Umbilical cord (tissue), 1 donor: ENCODE measurements at regions not wholly inside any gene's neighbourhood (a gene's known extent, or its start where the extent isn't known, plus 50 kb on each side); places are given as distances from the start of the nearest gene placed in this dataset.
"Not testable (repeated sequence)": the region's sequence is repeated elsewhere in the genome, so short reads cannot be mapped to it uniquely, and the experiment has no call there.

Experiments
- DNase-seq: peaks from one replicate; pipeline ENCODE4 v3.0.0-alpha.2; 2015; ENCODE audit warnings: low spot score

DNA sequence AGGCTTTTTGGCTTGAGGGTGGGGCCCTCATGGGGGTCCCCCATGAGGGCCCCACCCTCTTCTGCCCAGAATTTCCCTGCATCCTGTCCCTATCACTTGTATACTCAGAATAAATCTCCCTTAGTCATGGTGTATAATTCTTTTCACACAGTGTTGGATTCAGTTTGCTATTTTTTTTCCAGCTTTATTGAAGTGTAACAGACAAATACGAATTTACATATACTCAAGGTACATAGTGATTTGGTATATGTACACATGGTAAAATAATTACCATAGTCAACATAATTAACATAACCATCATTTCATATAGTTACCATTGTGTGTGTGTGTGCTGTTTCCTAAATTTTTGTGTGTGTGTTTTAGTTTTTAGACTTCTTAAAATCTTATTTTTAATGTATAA is 289.4 kb downstream of the CNTNAP3B start:
- DNase-seq: not testable (repeated sequence)

DNA sequence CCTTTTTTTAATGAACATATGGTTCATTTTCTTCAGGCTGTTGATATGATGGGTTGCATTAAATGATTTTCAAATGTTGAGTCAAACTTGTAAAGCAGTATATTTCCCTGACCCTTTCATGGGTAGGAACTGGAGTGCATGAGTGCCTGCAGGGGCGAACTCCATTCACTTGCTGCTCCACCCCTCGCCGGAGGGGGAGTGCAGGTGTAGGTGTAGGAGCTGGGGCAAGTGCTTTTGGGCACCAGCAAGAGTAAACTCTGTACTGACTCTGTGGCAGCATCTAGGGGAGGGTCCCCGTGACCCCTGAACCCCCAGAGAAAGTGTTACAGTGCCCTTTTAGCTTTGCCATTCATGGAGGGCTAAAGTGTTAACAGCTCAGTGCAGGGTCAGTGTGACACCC is 290.3 kb downstream of the CNTNAP3B start:
- DNase-seq: not testable (repeated sequence)

DNA sequence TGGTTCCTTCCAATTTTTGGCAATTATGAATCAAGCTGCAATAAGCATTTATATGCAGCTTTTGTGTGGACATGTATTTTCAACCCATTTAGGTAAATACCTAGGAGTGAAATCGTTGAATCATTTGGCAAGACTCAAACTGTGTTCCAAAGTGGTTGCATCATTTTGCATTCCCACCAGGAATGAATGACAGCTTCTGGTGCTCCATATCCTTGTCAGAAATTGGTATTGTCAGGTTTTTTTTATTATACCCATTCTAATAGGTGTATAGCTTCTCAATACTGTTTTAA is 290.7 kb downstream of the CNTNAP3B start:
- DNase-seq: not testable (repeated sequence)

DNA sequence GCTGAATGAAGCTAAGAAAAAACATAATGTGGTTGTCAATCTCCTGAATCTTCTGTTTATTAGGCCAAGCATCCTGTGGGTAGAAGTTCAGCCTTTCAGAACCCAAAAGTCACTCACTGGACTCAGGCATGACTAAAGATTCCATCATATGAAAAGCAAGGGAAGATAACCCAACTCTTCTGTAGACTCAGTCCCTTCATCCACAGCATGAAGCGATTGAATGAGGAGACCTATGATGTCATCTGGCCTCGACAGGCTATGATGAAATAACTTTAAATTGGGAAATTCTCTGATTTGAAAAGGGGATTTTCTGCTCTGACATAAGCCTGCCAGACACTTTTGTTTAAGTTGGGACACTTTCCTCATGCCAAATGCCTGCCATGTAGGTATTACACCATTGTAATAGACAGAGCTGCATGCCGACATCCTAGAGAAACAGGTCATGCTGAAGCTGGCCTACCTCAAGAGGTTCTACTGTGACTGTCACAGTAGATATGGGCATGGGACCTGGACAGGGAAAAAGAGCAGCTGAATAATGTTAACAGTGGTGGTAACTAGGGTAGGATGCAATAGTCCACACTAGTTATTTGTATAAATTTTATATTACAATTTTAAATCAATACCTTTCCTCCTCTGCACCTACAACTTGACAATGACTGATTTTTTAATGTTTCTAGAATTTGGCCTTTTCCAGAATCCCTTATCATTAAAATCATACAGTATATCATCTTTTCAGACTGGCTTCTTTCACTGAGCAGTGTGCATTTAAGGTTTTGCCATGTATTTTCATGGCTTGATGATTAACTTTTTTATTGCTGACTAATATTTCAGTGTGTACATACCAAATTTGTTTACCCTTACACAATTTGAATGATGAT is 291.3 kb downstream of the CNTNAP3B start:
- DNase-seq: not testable (repeated sequence)

DNA sequence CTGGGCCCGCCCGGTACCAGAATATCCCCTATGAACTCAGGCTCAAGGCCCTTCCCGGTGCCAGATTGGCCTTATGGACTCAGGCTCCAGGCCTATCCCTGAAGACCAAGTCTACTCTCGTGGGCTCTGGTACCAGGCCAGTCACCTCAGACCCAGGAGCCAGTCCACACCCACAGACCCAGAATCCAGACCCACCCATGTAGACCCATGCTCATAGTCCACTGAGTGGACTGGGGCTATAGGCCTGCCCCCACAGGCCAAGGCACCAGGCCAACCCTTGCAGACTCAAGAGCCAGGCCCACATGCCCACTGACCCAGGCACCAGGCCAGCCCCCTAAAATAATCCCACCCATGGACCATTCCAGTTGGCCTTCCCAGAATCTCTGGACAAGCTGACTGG is 296.1 kb downstream of the CNTNAP3B start:
- not testable (repeated sequence) for DNase-seq

DNA sequence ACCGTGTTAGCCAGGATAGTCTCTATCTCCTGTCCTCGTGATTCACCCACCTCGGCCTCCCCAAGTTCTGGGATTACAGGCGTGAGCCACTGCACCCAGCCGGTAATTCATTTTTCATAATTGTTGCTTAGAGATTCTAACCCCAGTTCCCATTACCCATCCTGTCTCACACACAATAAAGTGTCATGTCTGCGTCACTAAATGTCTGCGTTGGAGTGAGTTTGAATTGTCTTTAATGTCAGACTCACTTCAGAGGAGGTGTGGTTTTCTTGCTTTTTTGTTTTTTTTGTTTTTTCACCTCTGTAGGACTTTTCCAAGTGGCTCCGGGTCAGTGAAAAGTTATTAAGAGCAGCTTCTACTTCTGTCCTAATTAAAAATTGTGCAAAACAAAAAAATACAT is 304.5 kb downstream of the CNTNAP3B start:
- DNase-seq: not testable (repeated sequence)

DNA sequence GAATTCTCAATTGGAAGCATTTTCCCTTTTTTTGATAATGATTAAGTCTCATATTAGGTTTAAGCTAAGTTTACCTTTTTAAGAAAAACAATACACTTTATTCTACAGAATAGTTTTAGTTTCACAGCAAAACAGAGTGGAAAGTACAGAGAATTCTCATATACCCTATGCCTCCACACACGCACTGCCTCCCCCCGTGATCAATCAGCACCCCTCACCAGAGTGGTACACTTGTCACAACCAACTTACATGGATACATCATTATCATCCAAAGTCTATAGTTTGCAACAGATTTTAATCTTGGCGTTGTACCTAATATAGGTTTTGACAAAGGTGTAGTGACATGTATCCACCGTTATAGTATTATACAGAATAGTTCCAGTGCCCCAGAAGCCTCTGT is 326.5 kb downstream of the CNTNAP3B start:
- DNase-seq: not testable (repeated sequence)

DNA sequence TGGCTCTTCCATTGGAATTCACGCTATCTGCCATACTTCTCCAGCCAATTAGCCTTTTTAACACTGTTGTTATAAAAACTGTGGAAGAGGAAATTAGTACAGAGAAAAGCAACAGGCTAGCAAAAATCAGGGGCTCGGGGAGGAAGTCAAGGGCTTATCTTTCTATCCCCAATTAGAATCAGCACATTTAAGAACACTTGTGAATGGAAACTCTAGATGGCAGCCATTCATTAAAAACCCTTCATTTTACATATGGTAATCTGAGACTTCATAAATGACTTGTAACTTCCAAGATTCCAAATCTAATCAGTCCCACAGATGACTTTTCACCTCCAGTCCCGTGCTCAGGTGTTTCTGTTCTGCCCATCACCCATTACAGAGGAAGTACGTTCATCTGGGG is 330.5 kb downstream of the CNTNAP3B start:
- DNase-seq: not testable (repeated sequence)

DNA sequence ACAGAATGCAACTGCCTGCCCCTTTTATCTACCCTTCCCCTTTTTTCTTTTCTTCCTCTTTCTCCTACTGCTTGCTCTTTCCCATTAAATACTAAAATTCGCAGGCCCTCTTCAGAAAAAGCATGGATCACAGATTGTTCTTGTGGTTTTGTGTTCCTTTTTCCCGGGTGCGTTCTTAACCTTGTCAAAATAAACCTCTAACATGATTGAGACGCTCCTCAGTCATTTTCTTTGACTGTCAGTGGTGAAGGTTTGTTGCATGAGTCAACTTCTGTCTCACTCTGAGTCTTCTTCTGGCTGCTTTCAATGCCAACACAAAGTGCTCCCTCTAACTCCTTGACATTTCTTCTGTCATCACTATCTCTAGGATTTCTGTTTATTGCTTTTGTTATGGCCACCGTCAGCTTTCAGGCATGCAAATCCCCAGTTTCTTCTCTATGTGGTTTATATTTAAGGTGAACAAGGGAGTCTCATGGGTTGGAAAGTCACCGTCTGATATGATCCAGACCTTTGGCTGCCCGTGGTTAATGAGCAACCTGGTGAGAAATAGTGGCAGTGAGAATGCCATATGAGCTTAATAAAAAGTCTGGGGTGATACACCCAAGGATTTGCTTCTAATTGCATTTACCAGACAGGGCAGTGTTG is 338.4 kb downstream of the CNTNAP3B start:
- DNase-seq: not testable (repeated sequence)

DNA sequence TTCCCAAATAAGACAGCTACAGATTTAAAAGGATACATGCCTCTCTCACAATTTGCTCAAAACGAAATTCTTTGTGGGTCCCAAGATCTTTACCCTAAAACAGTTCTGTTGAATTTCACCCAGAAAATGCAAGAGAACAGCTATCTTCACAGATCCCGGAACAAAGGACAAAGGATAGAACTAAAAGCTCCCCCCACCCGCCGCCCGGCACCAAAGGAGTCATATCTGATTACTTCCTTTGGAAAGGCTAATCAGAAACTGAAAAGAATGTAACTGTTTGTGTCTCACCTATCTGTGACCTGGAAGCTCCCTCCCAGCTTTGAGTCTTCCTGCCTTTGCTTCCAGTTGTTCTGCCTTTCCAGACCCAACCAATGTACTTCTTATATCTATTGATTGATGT is 339.2 kb downstream of the CNTNAP3B start:
- not testable (repeated sequence) for DNase-seq

DNA sequence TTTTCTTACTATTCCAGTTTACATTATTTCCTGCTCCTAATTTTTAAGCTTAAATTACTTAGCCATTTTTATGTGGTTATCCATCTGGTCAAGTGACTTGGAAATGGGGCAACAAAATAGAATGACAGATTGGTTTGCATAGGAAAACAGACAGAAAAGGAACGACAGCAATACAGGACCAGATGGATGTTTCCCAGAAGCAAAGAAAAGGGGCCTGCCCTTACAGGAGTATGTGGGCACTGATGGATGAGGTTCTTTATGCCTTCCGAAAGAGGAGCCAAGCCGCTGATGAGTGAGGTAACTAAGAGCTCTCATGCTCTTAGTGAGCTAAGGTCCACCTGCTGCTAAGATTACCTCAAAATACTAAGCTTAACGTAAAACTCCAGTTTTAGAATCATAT is 339.8 kb downstream of the CNTNAP3B start:
- not testable (repeated sequence) for DNase-seq

DNA sequence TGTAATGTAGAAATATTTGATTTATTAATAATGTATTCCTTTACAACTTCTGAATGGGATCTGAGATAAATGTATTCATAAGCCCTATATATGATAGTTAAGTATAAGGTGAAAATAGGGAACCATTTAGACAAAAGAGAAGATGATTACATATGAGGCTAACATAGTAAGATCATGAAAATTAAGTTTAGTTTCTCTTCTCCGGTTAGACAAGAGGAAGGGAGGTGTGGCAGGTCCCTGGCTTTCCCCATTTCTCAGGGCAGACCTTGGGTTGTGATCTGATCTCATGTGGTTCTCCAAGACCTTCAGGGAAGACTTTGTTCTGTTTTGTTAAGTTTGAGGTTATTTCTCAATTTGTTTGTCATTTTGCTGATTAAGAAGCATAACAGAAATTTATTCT is 341.3 kb downstream of the CNTNAP3B start:
- DNase-seq: not testable (repeated sequence)

DNA sequence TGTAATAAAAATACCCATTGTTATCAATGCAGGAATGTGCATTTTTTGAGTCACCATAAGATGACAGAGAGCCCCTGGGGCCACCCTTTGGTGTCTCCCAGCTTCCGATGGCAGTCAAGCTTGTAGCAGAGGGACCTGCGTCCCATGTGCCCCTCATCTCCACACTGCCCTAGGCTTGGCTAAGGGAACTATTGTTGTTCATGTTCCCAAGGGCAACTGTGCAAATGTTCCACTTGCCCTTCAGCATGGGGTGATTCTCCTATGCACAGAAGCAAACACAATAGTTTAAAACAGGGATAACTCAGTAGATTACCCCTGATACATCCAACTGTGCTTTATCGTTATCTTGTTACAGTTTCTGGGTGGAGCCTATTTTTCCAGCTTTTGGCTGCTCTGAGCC is 342.0 kb downstream of the CNTNAP3B start:
- not testable (repeated sequence) for DNase-seq

DNA sequence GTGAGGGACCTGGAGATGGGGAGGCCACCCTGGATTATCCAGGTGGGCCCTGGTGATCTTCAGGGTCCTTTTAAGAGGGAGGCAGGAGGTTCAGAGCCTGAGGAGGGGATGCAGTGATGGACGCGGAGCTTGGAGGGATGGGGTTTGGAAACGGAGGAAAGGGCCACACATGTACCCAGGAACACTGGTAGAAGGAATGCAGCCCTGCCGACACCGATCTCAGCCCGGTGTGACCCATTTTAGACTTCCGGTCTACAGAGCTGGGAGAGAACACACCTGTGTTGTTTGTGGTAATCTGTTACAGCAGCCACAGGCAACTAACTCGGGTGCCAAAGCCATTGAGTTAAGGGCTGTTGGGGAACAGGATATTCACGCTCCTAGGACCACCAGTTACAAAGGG is 345.2 kb downstream of the CNTNAP3B start:
- not testable (repeated sequence) for DNase-seq

DNA sequence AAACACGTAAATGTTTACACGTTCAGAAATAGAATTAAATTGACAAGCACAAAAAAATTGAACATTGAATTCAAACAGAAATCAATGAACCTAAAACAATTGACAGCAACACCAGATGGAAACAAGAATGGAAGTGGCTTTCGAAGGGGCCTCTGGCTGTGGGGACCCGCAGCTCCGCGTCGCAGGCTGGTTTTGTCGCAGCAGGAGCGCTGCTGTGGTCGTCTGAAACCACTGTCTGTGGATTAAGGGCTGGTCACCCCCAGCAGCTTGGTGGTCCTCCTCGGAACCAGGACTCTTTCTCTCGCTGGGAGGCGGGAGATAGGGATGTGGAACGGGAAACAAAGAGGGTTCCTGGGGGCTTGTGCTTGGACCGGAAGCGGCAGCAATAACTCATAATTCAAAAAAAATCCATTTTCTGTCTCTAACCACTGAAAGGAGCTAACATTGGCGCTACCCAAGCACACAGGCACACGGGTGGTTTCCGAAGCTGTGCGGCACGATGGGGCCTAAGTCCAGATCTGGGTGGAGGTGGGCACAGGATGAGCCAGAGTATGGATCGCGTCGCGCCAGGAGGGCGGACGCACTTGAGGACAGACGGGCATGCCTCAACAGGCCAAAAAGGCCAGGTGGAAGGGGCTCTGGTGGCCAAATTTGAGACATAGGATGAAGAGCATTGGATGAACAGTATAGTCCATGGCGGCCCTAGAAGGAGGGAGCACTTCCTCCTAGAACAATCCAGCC is 346.0 kb downstream of the CNTNAP3B start:
- not testable (repeated sequence) for DNase-seq

DNA sequence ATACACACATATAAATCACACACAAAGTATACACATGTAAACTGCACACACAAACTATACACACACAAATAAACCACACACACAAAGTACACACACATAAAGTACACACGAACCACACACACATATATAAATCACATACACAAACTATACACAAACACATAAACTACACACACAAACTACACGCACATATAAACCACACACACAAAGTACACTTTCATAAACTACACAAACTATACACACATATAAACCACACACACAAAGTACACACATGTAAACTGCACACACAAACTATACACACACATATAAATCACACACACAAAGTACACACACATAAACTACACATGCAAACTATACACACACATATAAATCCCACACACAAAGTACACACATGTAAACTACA is 347.3 kb downstream of the CNTNAP3B start:
- not testable (repeated sequence) for DNase-seq

DNA sequence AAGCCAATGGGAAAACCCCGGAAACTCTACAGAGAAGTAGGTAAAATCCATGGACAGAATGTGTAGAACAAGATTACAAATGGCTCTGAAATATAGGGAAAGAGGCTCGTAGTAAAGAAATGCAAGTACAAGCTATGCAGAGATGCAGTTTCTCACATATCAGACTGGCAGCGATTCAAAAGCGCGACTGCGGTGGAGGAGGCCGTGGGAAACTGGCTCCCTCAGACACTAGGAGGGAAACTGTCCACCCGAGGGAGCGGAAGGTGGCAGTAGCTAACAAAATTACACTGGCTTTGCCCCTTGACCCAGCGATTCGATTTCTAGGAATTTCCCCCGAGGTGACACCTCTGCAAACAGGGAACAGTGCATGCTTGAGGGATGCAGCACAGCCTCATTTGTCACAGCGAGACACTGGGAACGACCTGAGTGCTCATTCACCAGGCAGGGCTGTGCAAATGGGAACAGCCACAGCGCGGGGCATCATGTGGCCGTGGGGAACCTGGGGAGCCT is 349.3 kb downstream of the CNTNAP3B start:
- DNase-seq: not testable (repeated sequence)

DNA sequence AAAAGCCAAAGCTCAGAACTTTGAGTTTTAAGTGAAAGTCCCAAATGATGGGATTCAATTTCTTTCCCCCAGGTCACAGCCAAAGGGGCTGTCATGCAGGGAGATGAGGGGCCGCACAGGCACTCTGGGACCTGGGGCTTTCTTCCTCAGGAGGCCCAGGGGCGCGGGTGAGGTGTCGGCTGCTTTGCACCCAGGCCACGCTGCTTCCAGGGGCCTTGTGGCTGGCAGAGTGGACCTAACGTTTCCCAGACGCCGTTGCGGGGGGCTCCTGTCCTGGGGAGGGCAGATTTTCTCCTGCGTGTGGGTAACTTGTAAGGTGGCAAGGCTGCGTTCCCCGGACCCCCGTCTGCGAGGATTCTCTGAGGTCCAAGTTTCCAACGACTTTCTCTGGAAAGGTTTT is 350.0 kb downstream of the CNTNAP3B start:
- not testable (repeated sequence) for DNase-seq

DNA sequence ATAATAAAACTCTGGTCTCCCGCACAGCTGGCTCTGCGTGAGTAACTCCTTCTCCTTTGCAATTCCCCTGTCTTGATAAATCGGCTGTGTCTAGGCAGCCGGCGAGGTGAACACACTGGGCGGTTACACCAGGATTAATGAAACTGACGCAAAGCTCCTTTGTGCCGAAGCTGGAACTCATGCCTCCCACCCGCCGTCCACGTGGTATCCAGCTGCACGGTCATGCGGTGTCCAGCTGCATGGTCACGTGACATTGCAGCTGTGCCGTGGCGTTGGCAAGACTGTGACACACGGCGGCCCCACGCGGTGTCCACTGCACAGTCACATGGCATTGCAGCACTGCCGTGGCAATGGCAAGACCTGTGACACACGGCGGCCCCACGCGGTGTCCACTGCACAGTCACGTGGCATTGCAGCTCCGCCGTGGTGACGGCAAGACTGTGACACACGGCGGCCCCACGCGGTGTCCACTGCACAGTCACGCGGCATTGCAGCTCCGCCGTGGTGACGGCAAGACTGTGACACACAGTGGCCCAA is 350.6 kb downstream of the CNTNAP3B start:
- not testable (repeated sequence) for DNase-seq

DNA sequence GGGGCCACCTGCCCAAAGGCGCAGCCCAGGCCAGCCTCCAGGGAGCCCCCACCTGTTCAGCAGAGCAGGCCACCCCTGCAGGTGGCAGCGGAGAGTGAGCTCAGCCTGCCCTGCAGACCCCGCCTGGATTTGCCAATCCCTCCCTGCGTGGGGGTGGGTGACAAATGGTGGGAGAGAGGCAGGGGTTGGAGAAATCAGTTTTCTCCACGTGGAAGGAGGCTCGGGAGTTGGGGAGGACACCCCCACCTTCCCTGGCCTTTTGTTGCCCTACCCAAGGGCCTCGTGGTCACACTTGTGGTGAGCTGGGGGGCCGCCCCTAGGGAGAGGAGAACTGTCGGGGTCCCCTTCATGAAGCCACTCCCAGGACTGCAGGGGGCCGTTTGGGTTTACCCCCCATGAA is 351.7 kb downstream of the CNTNAP3B start:
- DNase-seq: not testable (repeated sequence)

DNA sequence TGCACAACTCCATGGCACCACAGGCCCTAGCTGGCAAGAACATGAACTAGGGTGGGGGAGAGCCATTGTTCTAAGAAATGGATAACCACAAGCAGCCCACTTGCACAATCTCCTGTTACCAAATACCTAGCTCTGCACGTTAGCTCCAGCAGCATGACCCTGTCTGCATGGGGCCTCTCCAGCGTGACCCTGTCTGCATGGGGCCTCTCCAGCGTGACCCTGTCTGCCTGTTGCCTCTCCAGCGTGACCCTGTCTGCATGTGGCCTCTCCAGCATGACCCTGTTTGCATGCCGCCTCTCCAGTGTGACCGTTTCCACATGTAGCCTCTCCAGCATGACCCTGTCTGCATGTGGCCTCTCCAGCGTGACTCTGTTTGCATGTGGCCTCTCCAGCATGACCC is 356.7 kb downstream of the CNTNAP3B start:
- not testable (repeated sequence) for DNase-seq

DNA sequence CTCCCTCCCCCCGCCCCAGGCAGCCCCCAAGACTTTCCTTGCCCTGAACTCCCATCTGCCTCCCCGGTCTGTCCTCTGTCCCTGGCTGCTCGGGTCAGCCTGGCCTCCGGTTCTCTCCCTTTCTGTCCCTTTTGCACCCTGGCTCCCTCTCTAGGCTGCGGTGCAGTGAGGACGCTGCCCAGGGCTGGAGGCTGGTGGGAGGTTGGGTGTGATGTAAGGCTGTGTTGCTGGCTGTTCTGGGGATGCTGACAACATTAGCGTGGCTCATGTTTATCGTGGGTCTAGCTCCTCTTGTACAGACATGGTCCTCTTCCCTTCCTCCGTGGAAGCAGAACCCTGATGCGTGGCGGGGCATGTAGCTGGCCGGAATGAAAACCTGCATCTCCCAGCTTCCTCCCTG is 357.5 kb downstream of the CNTNAP3B start:
- not testable (repeated sequence) for DNase-seq
